ENCODE measurements at regions not wholly inside any gene's neighbourhood (a gene's known extent, or its start where the extent isn't known, plus 50 kb on each side); places are given as distances from the start of the nearest gene placed in this dataset.

DNA sequence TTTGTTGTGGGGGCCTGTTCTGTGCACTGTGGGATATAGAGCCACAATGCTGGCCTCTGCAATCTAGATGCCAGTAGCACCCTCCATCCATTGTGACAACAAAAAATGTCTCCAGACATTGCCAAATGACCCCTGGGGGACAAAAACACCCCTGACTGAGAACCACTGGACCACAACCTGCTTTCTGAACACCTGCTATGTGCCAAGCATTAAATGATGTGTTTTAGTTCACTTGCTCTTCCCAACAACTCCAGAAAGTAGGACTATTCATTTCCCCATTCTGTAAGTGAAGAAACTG, 367.0 kb upstream of the ERCC4 start:
- H3K9me3 ChIP-seq (replicated peaks in 1 of 2; ENCODE audit: control insufficient read depth in 1 of 2, insufficient read depth in 1 of 2, low read length in 2 of 2), result no peaks in the 10 kb centered on the region
- Mint-ChIP-seq H3K9me3 (peaks cover 0 to 3% (median 0%) of the 10 kb centered on the region in 7 donors), H3K27me3 (ENCODE audit: low read depth in 3 of 3) (peaks cover 0 to 2% (median 2%) of the 10 kb centered on the region in 3 donors), H3K4me1 (no peaks in the 10 kb centered on the region), H3K4me3 (no peak overlapping the region), H3K36me3 (no peaks in the 10 kb centered on the region), H3K27ac (no peak overlapping the region)
- no peak for TF ChIP-seq CTCF (IDR thresholded peaks at IDR 0.05)
- H3K27ac ChIP-seq (ENCODE audit: low read depth in 1 of 2, low read length in 2 of 2), result no peak overlapping the region
- no peak overlapping the region for H3K9ac ChIP-seq (ENCODE audit: insufficient read depth, low read length, poor library complexity, severe bottlenecking)
- no peaks in the 10 kb centered on the region for H4K20me1 ChIP-seq (ENCODE audit: insufficient read depth, low read length)
- no peaks in the 10 kb centered on the region for H3K79me2 ChIP-seq (ENCODE audit: insufficient read depth, low read length)
- H3K4me1 ChIP-seq (ENCODE audit: control insufficient read depth in 1 of 2, insufficient read depth in 2 of 2, low read length in 2 of 2), result no peaks in the 10 kb centered on the region
- no peak overlapping the region for H3K4me2 ChIP-seq (replicated peaks; ENCODE audit: extremely low read depth, low read length, poor library complexity, severe bottlenecking)
- no peaks in the 10 kb centered on the region for H3K36me3 ChIP-seq (replicated peaks in 1 of 2; ENCODE audit: control insufficient read depth in 1 of 2, insufficient read depth in 2 of 2, low read length in 2 of 2)
- DNase-seq, result no peak
- H3K27me3 ChIP-seq (ENCODE audit: control insufficient read depth in 2 of 2, insufficient read depth in 2 of 2, low read length in 2 of 2), result no peaks in the 10 kb centered on the region
- intact Hi-C loops (cut with micrococcal nuclease), result no loop called here
- H2AFZ ChIP-seq (ENCODE audit: insufficient read depth, low read depth, low read length, poor library complexity, severe bottlenecking), result no peak overlapping the region
- H3K4me3 ChIP-seq (replicated peaks in 1 of 3; ENCODE audit: low read depth in 2 of 3, low read length in 3 of 3), result no peak overlapping the region

- no peaks in the 10 kb centered on the region for H3K79me2 ChIP-seq (ENCODE audit: insufficient read depth, low read length)
- no peak overlapping the region for H3K4me3 Mint-ChIP-seq
- TF ChIP-seq CTCF (IDR thresholded peaks at IDR 0.05), result no peak
- H4K20me1 ChIP-seq (ENCODE audit: insufficient read depth, low read length), result no peaks in the 10 kb centered on the region
- no peaks in the 10 kb centered on the region for H3K4me1 Mint-ChIP-seq
- H3K27me3 ChIP-seq (ENCODE audit: control insufficient read depth in 2 of 2, insufficient read depth in 2 of 2, low read length in 2 of 2), result no peaks in the 10 kb centered on the region
- H3K27ac ChIP-seq (ENCODE audit: low read depth in 1 of 2, low read length in 2 of 2), result no peak overlapping the region
- no peaks in the 10 kb centered on the region for H3K4me1 ChIP-seq (ENCODE audit: control insufficient read depth in 1 of 2, insufficient read depth in 2 of 2, low read length in 2 of 2)
- peaks cover 0 to 3% (median 0%) of the 10 kb centered on the region in 7 donors for H3K9me3 Mint-ChIP-seq
- no peak overlapping the region for H3K4me3 ChIP-seq (replicated peaks in 1 of 3; ENCODE audit: low read depth in 2 of 3, low read length in 3 of 3)
- H3K36me3 Mint-ChIP-seq, result no peaks in the 10 kb centered on the region
- no peaks in the 10 kb centered on the region for H3K9me3 ChIP-seq (replicated peaks in 1 of 2; ENCODE audit: control insufficient read depth in 1 of 2, insufficient read depth in 1 of 2, low read length in 2 of 2)
- H3K27me3 Mint-ChIP-seq (ENCODE audit: low read depth in 3 of 3), result peaks cover 0 to 2% (median 2%) of the 10 kb centered on the region in 3 donors
- H2AFZ ChIP-seq (ENCODE audit: insufficient read depth, low read depth, low read length, poor library complexity, severe bottlenecking), result no peak overlapping the region
- no peak for DNase-seq
- 86% methylated on average over 2 of the region's 6 CpGs for WGBS (ENCODE audit: insufficient coverage)
- H3K4me2 ChIP-seq (replicated peaks; ENCODE audit: extremely low read depth, low read length, poor library complexity, severe bottlenecking), result no peak overlapping the region
- H3K9ac ChIP-seq (ENCODE audit: insufficient read depth, low read length, poor library complexity, severe bottlenecking), result no peak overlapping the region
- intact Hi-C loops (cut with micrococcal nuclease), result no loop called here
- H3K36me3 ChIP-seq (replicated peaks in 1 of 2; ENCODE audit: control insufficient read depth in 1 of 2, insufficient read depth in 2 of 2, low read length in 2 of 2), result no peaks in the 10 kb centered on the region
- H3K27ac Mint-ChIP-seq, result no peak overlapping the region
These were observed 366.4 kb upstream of the ERCC4 start for GRCh38 chr16:13553453-13553985.

Measured in CD14-positive monocyte (primary cell).